Transverse colon (tissue), 4 donors: ENCODE measurements at regions not wholly inside any gene's neighbourhood (a gene's known extent, or its start where the extent isn't known, plus 50 kb on each side); places are given as distances from the start of the nearest gene placed in this dataset.

Source experiments
- DNase-seq: peaks from one replicate; pipeline ENCODE4 v3.0.0-alpha.2; 2019
- H3K27ac ChIP-seq, 4 donors: fragments of 200-600 bp; sonication (generic); 2 replicates each; pipeline ENCODE4 v1.5.1; 2016 to 2018; ENCODE audit warnings: inconsistent platforms in 4 of 4
- H3K27me3 ChIP-seq: fragments of 200-600 bp; sonication (generic); 2 replicates; pipeline ENCODE4 v1.5.1; 2017; ENCODE audit warnings: inconsistent platforms
- H3K36me3 ChIP-seq, 4 donors: fragments of 200-600 bp; sonication (generic); 2 replicates each; pipeline ENCODE4 v1.5.1; 2017 to 2019; ENCODE audit warnings: inconsistent platforms in 4 of 4
- H3K4me1 ChIP-seq, 4 donors: fragments of 200-600 bp; sonication (generic); 2 replicates each; pipeline ENCODE4 v1.5.1; 2017 to 2020; ENCODE audit warnings: inconsistent platforms in 4 of 4
- H3K4me3 ChIP-seq, 4 donors: fragments of 200-600 bp; sonication (generic); 1 replicate in 1 of 4; 2 replicates in 3 of 4; pipeline versions ENCODE4 v1.5.1 to v1.6.1; 2017 to 2019; ENCODE audit warnings: inconsistent platforms in 4 of 4
- H3K9me3 ChIP-seq, 2 donors: fragments of 200-600 bp; sonication (generic); 2 replicates each; pipeline ENCODE4 v1.5.1; 2017 to 2019; ENCODE audit warnings: inconsistent platforms in 2 of 2
- EP300 ChIP-seq: sonication (generic); formaldehyde crosslinking; IDR thresholded peaks from one replicate; pipeline ENCODE4 v1.6.1; 2017; ENCODE audit warnings: antibody characterized with exemption, low read depth
- POLR2A ChIP-seq: fragments of 450-650 bp; IDR thresholded peaks from one replicate; pipeline ENCODE4 v1.6.1; 2016; ENCODE audit warnings: antibody characterized with exemption, mild to moderate bottlenecking, moderate library complexity
- POLR2AphosphoS5 ChIP-seq, 3 donors: sonication (generic); formaldehyde crosslinking; IDR thresholded peaks; one replicate each; pipeline ENCODE4 v1.6.1; 2016; ENCODE audit warnings: antibody characterized with exemption in 3 of 3
- WGBS, 2 donors: methylation state at CpG; one replicate each; pipeline ENCODE4 v1.1.5; 2018; ENCODE audit warnings: low coverage in 1 of 2; 5-methylcytosine and 5-hydroxymethylcytosine counted together
- in situ Hi-C, 4 donors: fragments of 200-750 bp; cut with MboI; loops; one replicate each; pipeline versions ENCODE4 v1.15.0 to v1.15.1; 2017; ENCODE audit warnings: low sequenced_read_pairs in 3 of 4, low pct_ligation_motif_present in 1 of 4, low pct_unique_long_range_greater_than_20kb in 1 of 4
- intact Hi-C: fragments of 100-400 bp; cut with DNase I; formaldehyde crosslinking; loops from one replicate; pipeline ENCODE4 v1.15.1; 2023; ENCODE audit warnings: low total_unique reads
- TF ChIP-seq, protein P1 (sequence below), 5 experiments: fragments of 200-600 bp in 3 of 5; fragments of 450-650 bp in 2 of 5; sonication (generic) in 3 of 5; IDR thresholded peaks; 1 replicate in 2 of 5; 2 replicates in 3 of 5; pipeline ENCODE4 v1.5.1; 2016 to 2017; ENCODE audit warnings: antibody characterized with exemption in 5 of 5, inconsistent platforms in 3 of 5, mild to moderate bottlenecking in 2 of 5, moderate library complexity in 1 of 5

DNA sequence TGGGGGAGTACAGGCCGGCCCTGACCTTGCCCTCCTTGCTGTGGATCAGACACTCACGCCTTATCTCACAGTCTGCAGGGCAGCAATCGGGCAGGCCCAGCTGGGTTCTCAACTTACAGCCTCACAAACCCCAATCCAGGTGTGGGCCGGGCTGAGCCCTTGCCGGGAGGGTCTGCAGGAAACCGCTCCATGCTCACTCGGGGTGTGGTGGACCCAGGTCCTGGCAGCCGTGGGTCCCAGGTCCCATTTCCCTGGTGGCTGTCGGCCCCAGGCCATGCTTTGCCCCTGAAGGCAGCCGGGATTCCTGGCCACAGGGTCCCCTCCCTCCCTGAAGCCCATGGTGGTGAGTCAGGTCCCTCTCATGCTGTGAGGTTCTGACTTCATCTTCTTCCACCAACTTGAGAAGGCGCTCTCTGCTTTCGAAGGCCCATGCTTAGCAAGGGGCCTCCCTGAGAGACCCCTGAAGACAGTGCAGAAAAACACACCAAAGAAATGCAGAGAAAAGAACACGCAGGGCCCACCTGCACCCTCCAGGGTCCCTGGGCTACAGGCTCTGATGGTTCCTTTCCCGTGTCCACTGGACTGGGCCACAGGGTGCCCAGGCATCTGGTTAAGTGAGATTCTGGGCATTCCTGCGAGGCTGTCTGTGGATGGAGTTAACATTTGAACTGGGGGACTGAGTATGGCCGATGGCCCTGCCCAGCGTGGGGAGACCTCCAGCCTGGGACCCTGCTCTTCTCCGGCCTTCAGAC is 588.2 kb downstream of the BRD1 start:
- intact Hi-C loops = no loop called here
- DNase-seq = no peak
- no peaks in the 10 kb centered on the region for H3K27me3 ChIP-seq

DNA sequence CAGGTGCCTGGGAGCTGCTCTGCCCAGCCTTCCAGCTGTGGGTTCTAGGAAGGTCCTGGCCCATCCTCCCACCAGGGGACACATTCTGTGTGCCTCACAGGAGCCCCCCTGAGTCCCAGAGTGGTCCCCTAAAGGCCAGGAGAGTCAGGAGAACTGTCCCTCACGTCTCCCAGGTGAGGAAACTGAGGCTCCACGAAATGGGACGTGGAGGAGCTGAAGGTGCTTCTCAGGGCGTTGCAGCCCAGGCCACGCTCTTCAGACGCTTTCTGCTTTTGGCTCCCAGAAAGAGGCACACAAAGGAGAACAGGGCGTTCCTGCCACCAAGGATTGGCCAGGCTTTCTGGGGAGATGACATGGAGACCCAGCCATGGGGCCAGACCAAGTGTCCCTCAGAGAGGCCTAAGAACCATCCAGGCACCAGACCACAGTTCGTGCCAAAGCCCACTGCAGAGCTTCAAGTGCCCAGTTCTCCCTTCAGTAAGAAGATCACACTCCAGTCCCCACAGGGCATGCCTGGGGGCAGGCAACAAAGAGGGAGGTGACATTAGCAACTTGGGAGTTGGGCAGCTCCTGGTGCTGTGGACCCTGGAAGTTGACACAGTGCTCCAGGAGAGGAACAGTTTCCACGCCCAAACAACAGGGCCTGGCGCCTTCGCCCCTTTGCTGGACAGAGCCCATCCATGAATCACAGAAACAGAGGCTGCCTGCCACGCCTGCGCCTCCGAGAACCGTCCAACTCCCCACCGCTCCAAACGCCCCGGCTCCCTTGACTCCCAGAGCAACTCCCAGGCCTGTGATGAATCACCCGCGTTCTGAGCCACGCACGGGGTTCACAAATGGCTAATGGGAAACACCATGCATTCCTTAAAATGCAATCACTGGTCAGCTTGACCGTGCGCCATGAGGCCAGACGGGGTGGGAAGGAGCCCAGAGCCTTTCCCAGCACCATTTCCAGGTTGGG is 589.2 kb downstream of the BRD1 start:
- TF ChIP-seq EP300 (no peak), POLR2AphosphoS5 (IDR thresholded peaks at IDR 0.05) (no peak), POLR2A (no peak)
- TF ChIP-seq, protein P1, sequence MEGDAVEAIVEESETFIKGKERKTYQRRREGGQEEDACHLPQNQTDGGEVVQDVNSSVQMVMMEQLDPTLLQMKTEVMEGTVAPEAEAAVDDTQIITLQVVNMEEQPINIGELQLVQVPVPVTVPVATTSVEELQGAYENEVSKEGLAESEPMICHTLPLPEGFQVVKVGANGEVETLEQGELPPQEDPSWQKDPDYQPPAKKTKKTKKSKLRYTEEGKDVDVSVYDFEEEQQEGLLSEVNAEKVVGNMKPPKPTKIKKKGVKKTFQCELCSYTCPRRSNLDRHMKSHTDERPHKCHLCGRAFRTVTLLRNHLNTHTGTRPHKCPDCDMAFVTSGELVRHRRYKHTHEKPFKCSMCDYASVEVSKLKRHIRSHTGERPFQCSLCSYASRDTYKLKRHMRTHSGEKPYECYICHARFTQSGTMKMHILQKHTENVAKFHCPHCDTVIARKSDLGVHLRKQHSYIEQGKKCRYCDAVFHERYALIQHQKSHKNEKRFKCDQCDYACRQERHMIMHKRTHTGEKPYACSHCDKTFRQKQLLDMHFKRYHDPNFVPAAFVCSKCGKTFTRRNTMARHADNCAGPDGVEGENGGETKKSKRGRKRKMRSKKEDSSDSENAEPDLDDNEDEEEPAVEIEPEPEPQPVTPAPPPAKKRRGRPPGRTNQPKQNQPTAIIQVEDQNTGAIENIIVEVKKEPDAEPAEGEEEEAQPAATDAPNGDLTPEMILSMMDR (IDR thresholded peaks at IDR 0.05) = no peak
- Histone ChIP-seq H3K4me3 (no peak overlapping the region), H3K9me3 (no peaks in the 10 kb centered on the region), H3K27ac (no peak overlapping the region), H3K27me3 (no peaks in the 10 kb centered on the region), H3K36me3 (no peaks in the 10 kb centered on the region), H3K4me1 (no peaks in the 10 kb centered on the region)
- 74% methylated on average over 25 of the region's 25 CpGs; no CpG with 5 or more reads in 1 of the 2 donors for WGBS, 2 donors
- DNase-seq = no peak
- intact Hi-C loops = no loop called here
- in situ Hi-C loops = no loop called here

More for the DNA sequence above, 588.2 kb downstream of the BRD1 start:
- no peaks in the 10 kb centered on the region for H3K36me3 ChIP-seq
- WGBS, 2 donors = 78 to 90% methylated on average over 2 to 13 of the region's 18 CpGs
- H3K4me1 ChIP-seq = no peaks in the 10 kb centered on the region
- H3K27ac ChIP-seq = no peak overlapping the region
- H3K4me3 ChIP-seq = no peak overlapping the region
- no peaks in the 10 kb centered on the region for H3K9me3 ChIP-seq
- in situ Hi-C loops = no loop called here
- TF ChIP-seq POLR2AphosphoS5 (IDR thresholded peaks at IDR 0.05) (no peak), EP300 (no peak), POLR2A (no peak)
- TF ChIP-seq, protein P1 (IDR thresholded peaks at IDR 0.05) = no peak

DNA sequence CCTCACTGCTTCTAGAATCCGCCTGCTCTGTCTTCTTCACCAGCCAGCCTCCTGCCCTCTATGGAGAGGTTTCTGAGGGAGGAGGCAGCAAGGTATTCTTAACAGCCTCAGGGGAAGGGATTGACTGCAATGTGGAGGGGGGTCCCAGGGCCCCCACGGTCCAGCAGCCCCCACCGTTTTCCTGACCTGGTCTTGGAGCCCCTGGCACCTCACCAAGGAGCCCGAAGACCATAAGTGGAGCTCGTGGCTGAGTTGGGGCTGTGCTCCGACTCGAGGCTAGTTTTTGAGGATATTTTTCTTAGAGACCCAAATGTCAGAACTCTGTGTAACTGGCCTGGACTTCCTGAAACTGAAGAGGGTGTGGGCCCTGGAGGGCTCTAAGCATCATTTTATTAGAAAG is 590.0 kb downstream of the BRD1 start:
- H3K4me1 ChIP-seq = no peaks in the 10 kb centered on the region
- H3K27ac ChIP-seq = no peak overlapping the region
- no peak overlapping the region for H3K4me3 ChIP-seq
- DNase-seq = no peak
- H3K36me3 ChIP-seq = no peaks in the 10 kb centered on the region
- TF ChIP-seq POLR2A (no peak), EP300 (no peak), POLR2AphosphoS5 (IDR thresholded peaks at IDR 0.05) (no peak)
- TF ChIP-seq, protein P1 (IDR thresholded peaks at IDR 0.05) = no peak
- intact Hi-C loops = no loop called here
- H3K27me3 ChIP-seq = no peaks in the 10 kb centered on the region
- in situ Hi-C loops = no loop called here
- WGBS, 2 donors = 35% methylated on average over 7 of the region's 7 CpGs; no CpG with 5 or more reads in 1 of the 2 donors
- no peaks in the 10 kb centered on the region for H3K9me3 ChIP-seq

DNA sequence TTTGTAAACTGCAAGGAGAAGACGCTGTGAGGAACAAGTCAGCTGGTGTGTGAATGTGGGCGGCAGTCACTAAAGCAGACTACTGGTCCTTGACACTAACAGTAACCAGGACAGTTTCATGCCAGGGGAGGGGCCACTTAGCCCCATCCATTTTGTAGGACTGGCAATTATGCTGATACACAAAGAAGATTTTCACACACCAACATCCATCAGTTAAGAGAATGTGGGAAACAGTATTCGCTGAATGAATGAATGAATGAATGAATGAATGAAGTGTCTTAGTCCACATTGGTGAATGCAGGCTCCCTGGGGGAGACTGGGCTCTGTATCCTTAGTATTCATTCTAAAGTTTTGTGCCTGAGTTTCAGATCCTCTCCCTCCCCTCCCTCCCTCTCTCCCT is 590.4 kb downstream of the BRD1 start:
- TF ChIP-seq POLR2A (no peak), POLR2AphosphoS5 (IDR thresholded peaks at IDR 0.05) (no peak), EP300 (no peak)
- TF ChIP-seq, protein P1 (IDR thresholded peaks at IDR 0.05) = no peak
- in situ Hi-C loops (no loop called here), intact Hi-C loops (no loop called here)

More for the DNA sequence above, 590.4 kb downstream of the BRD1 start:
- no peak overlapping the region for H3K27ac ChIP-seq
- 66 to 80% methylated on average over 1 to 3 of the region's 3 CpGs for WGBS, 2 donors
- no peaks in the 10 kb centered on the region for H3K4me1 ChIP-seq
- no peaks in the 10 kb centered on the region for H3K9me3 ChIP-seq
- no peak for DNase-seq
- no peak overlapping the region for H3K4me3 ChIP-seq
- no peaks in the 10 kb centered on the region for H3K27me3 ChIP-seq
- no peaks in the 10 kb centered on the region for H3K36me3 ChIP-seq
